Neuron (in vitro differentiated cells): ENCODE measurements at regions not wholly inside any gene's neighbourhood (a gene's known extent, or its start where the extent isn't known, plus 50 kb on each side); places are given as distances from the start of the nearest gene placed in this dataset.
A peak's percentile ranks its signal among the peaks of the same experiment; 100 is the strongest.
"Not testable (repeated sequence)": the region's sequence is repeated elsewhere in the genome, so short reads cannot be mapped to it uniquely, and the experiment has no call there.

Experiments
- H2AFZ ChIP-seq: one replicate; pipeline ENCODE4 v1.6.1; 2013; ENCODE audit warnings: low read depth, mild to moderate bottlenecking, inconsistent platforms, low read length, moderate library complexity
- H3K27me3 ChIP-seq: one replicate; pipeline ENCODE4 v1.6.1; 2013; ENCODE audit warnings: low read length; ENCODE audit not compliant: insufficient read depth
- H3K36me3 ChIP-seq: one replicate; pipeline ENCODE4 v1.6.1; 2013; ENCODE audit warnings: low read length; ENCODE audit not compliant: insufficient read depth
- H3K4me1 ChIP-seq: one replicate; pipeline ENCODE4 v1.6.1; 2013; ENCODE audit warnings: low read length; ENCODE audit not compliant: insufficient read depth
- H3K4me3 ChIP-seq: 2 replicates; pipeline ENCODE4 v1.5.1; 2013; ENCODE audit warnings: mild to moderate bottlenecking, low read length, moderate library complexity
- H3K9me3 ChIP-seq: one replicate; pipeline ENCODE4 v1.6.1; 2013; ENCODE audit warnings: low read length

GRCh38 chr12:67035121-67035520 lies 234.0 kb upstream of the CAND1 start:
- H3K9me3 ChIP-seq, result no peaks in the 10 kb centered on the region
- H2AFZ ChIP-seq, result no peak overlapping the region
- H3K4me1 ChIP-seq, result peaks cover 16% of the 10 kb centered on the region
- no peaks in the 10 kb centered on the region for H3K27me3 ChIP-seq
- peak overlapping the region; percentile 10 for H3K4me3 ChIP-seq
- H3K36me3 ChIP-seq, result no peaks in the 10 kb centered on the region

GRCh38 chr12:67038486-67038885 lies 230.7 kb upstream of the CAND1 start:
- H2AFZ ChIP-seq, result no peak overlapping the region
- no peaks in the 10 kb centered on the region for H3K36me3 ChIP-seq
- H3K9me3 ChIP-seq, result no peaks in the 10 kb centered on the region
- peaks cover 16% of the 10 kb centered on the region for H3K4me1 ChIP-seq
- H3K4me3 ChIP-seq, result no peak overlapping the region
- H3K27me3 ChIP-seq, result no peaks in the 10 kb centered on the region

DNA sequence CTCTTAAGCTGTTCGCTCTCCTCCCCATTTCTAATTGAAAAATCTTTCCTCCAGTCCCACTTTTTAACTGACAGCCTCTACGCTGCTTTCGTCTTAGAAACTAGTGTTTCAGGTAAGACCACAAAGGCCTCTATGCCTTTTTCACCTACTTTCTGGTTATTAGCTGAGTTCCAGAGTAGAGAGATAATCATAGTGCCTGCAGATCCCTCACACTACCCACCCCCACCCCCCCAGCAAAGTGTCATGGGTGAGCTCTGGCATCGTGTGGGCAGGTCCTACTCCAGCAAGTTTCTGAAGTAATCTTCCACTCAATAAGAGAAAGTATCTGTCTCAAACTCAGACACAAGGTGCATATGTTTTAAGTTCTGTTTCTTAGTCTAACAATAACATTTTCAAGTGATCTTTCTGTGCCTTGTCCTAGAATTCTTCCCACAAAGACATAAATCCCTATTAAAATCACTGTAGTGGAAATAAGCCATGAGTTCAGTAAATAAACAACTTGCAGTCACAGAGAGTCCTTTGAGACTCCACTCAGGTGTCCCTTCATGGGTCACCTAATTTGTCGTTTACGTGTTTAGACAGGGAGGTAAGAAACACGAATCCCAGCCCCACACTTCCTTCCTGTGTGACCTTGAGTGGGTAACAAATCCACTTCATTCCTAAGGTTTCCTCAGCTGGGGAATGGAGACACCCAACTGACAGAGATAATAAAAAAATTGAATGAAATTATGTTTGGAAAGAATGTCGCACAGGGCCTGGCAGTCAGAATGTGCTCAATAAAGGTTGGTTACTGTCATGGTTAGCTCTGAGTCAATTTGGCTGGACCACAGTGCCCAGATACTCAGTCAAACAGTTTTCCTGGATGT lies 228.9 kb upstream of the CAND1 start:
- Histone ChIP-seq H2AFZ (no peak overlapping the region), H3K27me3 (no peaks in the 10 kb centered on the region), H3K36me3 (no peaks in the 10 kb centered on the region), H3K4me1 (peaks cover 5% of the 10 kb centered on the region), H3K9me3 (no peaks in the 10 kb centered on the region), H3K4me3 (no peak overlapping the region)

- H3K4me3 ChIP-seq, result no peak overlapping the region
- H3K4me1 ChIP-seq, result no peaks in the 10 kb centered on the region
- H3K27me3 ChIP-seq, result no peaks in the 10 kb centered on the region
- no peak overlapping the region for H2AFZ ChIP-seq
- H3K9me3 ChIP-seq, result no peaks in the 10 kb centered on the region
- H3K36me3 ChIP-seq, result no peaks in the 10 kb centered on the region
These were observed 228.4 kb upstream of the CAND1 start for GRCh38 chr12:67040861-67041137.

DNA sequence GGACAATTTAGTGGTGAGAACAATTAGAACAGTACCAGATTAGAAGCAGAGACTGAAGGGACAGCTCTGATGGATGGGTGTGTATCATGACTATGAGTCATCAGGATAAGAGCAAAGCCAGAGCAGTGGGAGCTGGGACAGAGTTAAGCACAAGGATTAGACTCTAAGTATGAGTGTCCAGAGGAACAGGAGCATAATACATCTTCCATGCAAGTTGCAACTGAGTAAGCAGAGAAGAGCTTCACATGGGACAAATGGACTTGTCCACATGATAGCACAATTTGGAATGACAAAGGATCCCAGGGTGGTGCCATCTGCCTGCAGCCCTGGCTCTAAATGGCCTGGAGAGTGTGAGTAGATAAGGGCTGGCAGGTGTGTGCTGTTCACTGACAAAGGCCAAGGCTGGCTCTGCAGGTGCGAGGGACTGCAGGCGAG lies 226.4 kb upstream of the CAND1 start:
- Histone ChIP-seq H2AFZ (no peak overlapping the region), H3K36me3 (no peaks in the 10 kb centered on the region), H3K9me3 (no peaks in the 10 kb centered on the region), H3K27me3 (no peaks in the 10 kb centered on the region), H3K4me3 (no peak overlapping the region), H3K4me1 (no peaks in the 10 kb centered on the region)

DNA sequence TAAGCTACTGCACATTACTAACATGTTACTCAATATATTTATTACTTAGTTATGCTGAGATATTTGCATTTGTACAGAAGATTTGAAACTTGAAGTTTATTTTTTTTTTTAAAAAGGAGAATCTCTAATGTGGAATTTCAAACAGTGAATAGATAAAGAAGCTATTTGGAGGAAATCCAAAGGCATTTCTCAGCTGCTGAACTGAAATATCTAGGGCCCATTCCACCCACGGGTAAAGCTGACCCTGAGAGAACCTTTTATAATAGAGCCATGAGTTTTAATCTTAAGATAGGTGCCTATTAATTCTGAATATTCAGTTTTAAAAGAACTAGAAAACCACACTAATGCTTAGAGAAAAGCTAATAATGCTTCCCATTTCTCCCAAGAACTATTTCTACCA lies 225.4 kb upstream of the CAND1 start:
- Histone ChIP-seq H3K9me3 (no peaks in the 10 kb centered on the region), H3K4me3 (no peak overlapping the region), H3K27me3 (no peaks in the 10 kb centered on the region), H3K4me1 (no peaks in the 10 kb centered on the region), H3K36me3 (no peaks in the 10 kb centered on the region), H2AFZ (no peak overlapping the region)

GRCh38 chr12:67045650-67046049 lies 223.5 kb upstream of the CAND1 start:
- Histone ChIP-seq H3K4me3 (no peak overlapping the region), H3K4me1 (no peaks in the 10 kb centered on the region), H3K36me3 (no peaks in the 10 kb centered on the region), H3K9me3 (peaks cover 2% of the 10 kb centered on the region), H3K27me3 (no peaks in the 10 kb centered on the region), H2AFZ (no peak overlapping the region)

GRCh38 chr12:67046062-67046461 lies 223.1 kb upstream of the CAND1 start:
- no peaks in the 10 kb centered on the region for H3K27me3 ChIP-seq
- H3K4me3 ChIP-seq, result no peak overlapping the region
- H3K36me3 ChIP-seq, result no peaks in the 10 kb centered on the region
- no peaks in the 10 kb centered on the region for H3K4me1 ChIP-seq
- H2AFZ ChIP-seq, result no peak overlapping the region
- H3K9me3 ChIP-seq, result peaks cover 2% of the 10 kb centered on the region

DNA sequence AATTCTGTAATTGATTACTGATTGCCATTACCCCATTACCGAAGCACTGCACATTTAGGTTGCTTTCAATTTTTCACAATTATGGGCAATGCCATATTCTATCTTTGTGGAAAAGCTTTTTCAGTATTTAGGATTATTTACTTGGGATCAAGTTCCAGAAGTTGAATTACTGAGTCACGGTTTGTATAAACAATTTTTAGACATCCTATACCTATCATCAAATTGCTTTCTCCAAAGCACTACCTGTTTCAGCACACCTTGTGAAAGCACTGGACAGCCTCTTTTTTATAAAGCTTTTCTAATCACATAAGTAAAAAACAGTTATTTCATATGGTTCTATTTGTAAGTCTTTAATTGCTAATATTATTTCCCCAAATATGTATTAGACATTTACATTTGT lies 221.5 kb upstream of the CAND1 start:
- H2AFZ ChIP-seq, result no peak overlapping the region
- no peaks in the 10 kb centered on the region for H3K27me3 ChIP-seq
- peaks cover 3% of the 10 kb centered on the region for H3K4me1 ChIP-seq
- H3K9me3 ChIP-seq, result peaks cover 2% of the 10 kb centered on the region
- no peaks in the 10 kb centered on the region for H3K36me3 ChIP-seq
- no peak overlapping the region for H3K4me3 ChIP-seq

DNA sequence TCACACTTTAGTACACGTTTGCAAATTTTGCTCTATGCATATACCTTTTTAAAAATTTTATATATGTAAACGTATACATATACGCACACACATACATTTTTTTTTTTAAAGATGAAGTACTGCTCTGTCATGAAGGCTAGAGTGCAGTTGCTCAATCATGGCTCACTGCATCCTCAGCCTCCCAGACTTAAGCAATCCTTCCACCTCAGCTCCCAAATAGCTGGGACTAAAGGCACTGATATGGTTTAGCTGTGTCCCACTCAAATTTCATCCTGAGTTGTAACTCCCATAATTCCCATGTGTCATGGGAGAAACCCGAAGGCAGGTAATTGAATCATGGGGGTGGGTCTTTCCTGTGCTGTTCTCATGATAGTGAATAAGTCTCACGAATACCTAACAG lies 220.8 kb upstream of the CAND1 start:
- Histone ChIP-seq H3K36me3 (no peaks in the 10 kb centered on the region), H2AFZ (no peak overlapping the region), H3K27me3 (no peaks in the 10 kb centered on the region), H3K4me3 (no peak overlapping the region), H3K9me3 (peaks cover 2% of the 10 kb centered on the region), H3K4me1 (peaks cover 3% of the 10 kb centered on the region)

DNA sequence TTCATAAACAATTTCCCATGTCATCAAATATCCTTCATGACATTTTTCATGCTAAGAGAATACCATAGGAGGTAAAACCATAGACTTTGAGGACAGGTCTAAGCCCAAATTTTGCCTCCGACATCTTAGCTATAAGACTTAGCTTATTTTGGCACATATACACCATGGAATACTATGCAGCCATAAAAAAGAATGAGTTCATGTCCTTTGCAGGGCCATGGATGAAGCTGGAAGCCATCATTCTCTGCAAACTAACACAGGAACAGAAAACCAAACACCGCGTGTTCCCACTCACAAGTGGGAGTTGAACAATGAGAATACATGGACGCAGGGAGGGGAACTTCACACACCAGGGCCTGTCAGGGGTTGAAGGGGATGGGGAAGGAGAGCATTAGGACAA lies 220.0 kb upstream of the CAND1 start:
- H2AFZ ChIP-seq, H3K4me3 ChIP-seq, H3K9me3 ChIP-seq, H3K4me1 ChIP-seq, H3K27me3 ChIP-seq, H3K36me3 ChIP-seq: not testable (repeated sequence)

DNA sequence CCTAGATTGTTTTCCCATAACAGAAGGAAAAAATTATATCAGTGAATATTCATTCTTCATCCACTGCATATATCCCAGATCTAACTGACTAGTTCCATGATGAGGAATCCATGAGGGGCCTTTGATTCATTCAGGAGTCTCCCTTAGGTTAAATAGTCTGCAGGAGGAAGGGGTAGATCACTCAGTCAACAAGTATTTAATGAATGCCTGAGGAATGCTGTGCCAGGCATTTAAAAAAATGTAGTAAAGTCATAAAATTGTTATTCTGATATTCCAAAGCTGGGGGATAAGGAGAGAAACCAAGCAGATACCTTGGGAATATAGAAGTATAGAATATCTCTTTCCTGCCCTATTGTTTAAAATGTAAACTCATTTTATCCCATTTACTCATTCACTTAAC lies 216.2 kb upstream of the CAND1 start:
- Histone ChIP-seq H3K36me3 (no peaks in the 10 kb centered on the region), H3K4me1 (peaks cover 3% of the 10 kb centered on the region), H3K27me3 (no peaks in the 10 kb centered on the region), H3K9me3 (peaks cover 2% of the 10 kb centered on the region), H3K4me3 (no peak overlapping the region), H2AFZ (no peak overlapping the region)

DNA sequence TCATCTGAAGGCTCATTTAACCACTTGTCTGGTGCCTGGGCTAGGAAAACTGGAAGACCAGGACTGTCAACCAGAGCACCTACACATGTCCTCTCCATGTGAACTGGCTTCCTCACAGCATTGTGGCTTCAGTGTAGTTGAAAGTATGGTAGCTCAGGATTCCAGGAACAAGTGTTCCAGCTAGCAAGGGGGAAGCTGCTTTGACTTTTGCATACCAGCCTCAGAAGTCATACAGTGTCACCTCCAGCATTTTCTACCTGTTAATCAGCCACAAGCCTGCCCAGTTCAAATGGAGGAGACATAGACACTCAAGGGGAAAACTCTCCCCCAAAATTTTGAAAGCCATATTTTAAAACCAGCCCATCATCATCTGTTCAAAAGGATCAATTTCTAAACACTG lies 212.8 kb upstream of the CAND1 start:
- no peaks in the 10 kb centered on the region for H3K27me3 ChIP-seq
- no peak overlapping the region for H3K4me3 ChIP-seq
- no peaks in the 10 kb centered on the region for H3K9me3 ChIP-seq
- no peak overlapping the region for H2AFZ ChIP-seq
- peaks cover 3% of the 10 kb centered on the region for H3K4me1 ChIP-seq
- H3K36me3 ChIP-seq, result no peaks in the 10 kb centered on the region

DNA sequence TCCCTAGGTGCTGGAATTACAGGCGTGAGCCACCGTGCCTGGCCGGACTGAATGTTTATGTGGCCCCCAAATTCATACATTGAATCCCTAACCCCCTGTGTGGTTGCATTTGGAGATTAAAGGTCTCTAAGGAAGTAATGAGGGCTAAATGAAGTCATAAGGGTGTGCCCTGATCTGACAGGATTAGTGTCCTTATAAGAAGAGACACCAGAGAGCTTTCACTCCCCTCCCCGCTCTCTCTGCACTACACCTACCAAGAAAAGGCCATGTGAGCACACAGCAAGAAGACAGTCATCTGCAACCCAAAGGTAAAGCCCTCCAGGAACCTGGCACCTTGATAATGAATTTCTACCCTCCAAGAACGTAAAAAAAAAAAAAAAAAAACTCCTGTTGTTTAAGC lies 212.1 kb upstream of the CAND1 start:
- Histone ChIP-seq H3K27me3 (no peaks in the 10 kb centered on the region), H3K36me3 (no peaks in the 10 kb centered on the region), H3K4me3 (no peak overlapping the region), H3K4me1 (no peaks in the 10 kb centered on the region), H2AFZ (no peak overlapping the region), H3K9me3 (no peaks in the 10 kb centered on the region)
